Panc1 (cell line): ENCODE measurements at regions not wholly inside any gene's neighbourhood (a gene's known extent, or its start where the extent isn't known, plus 50 kb on each side); places are given as distances from the start of the nearest gene placed in this dataset.

Experiments
- CTCF ChIP-seq: fragments of 450-650 bp; IDR thresholded peaks from 2 replicates; pipeline ENCODE4 v1.5.1; 2017; ENCODE audit warnings: mild to moderate bottlenecking
- POLR2AphosphoS5 ChIP-seq: IDR thresholded peaks from 2 replicates; pipeline ENCODE4 v1.6.1; 2012; ENCODE audit warnings: mild to moderate bottlenecking, low read depth, low read length, moderate library complexity

- TF ChIP-seq CTCF (no peak), POLR2AphosphoS5 (no peak)
Observed at GRCh38 chr20:1711826-1712601, 54.4 kb upstream of the SIRPG start.
